ENCODE measurements at regions not wholly inside any gene's neighbourhood (a gene's known extent, or its start where the extent isn't known, plus 50 kb on each side); places are given as distances from the start of the nearest gene placed in this dataset.

DNA sequence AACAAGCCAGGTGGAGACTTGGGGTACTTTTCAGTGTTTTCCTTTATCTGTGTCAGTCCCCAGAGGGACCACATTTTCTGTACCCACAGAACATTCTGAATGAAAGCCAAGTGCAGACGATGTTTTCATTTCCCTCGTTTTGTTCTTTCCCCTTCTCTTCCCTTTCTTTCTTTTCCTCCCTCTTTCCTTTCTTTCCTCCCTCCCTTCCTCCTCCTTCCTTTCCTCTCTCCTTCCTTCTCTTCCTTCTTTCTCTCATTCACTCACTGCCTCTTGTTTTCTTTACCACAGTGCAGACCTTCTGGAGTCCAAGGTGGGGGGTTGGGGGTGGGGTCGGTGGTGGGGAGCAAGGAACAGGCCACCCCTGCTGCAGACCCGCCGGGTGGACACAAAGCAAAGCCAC is 141.4 kb upstream of the MKI67 start:
- H4K20me1 ChIP-seq (ENCODE audit: control insufficient read depth, insufficient read depth, low read depth, low read length): no peaks in the 10 kb centered on the region
- TF ChIP-seq, protein P1, sequence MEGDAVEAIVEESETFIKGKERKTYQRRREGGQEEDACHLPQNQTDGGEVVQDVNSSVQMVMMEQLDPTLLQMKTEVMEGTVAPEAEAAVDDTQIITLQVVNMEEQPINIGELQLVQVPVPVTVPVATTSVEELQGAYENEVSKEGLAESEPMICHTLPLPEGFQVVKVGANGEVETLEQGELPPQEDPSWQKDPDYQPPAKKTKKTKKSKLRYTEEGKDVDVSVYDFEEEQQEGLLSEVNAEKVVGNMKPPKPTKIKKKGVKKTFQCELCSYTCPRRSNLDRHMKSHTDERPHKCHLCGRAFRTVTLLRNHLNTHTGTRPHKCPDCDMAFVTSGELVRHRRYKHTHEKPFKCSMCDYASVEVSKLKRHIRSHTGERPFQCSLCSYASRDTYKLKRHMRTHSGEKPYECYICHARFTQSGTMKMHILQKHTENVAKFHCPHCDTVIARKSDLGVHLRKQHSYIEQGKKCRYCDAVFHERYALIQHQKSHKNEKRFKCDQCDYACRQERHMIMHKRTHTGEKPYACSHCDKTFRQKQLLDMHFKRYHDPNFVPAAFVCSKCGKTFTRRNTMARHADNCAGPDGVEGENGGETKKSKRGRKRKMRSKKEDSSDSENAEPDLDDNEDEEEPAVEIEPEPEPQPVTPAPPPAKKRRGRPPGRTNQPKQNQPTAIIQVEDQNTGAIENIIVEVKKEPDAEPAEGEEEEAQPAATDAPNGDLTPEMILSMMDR (IDR thresholded peaks at IDR 0.05; ENCODE audit: low read depth, low read length, poor library complexity, severe bottlenecking): no peak
- TF ChIP-seq EZH2phosphoT487 (IDR thresholded peaks at IDR 0.05; ENCODE audit: borderline replicate concordance, low read length): no peak
- H3K4me3 ChIP-seq (ENCODE audit: low read length): no peak overlapping the region
- no peaks in the 10 kb centered on the region for H3K4me1 ChIP-seq (ENCODE audit: control insufficient read depth, low read length)
- no peaks in the 10 kb centered on the region for H3K79me2 ChIP-seq (ENCODE audit: control insufficient read depth, low read length)
- no peaks in the 10 kb centered on the region for H3K9me3 ChIP-seq (ENCODE audit: control insufficient read depth, insufficient read depth, low read length)
- no peaks in the 10 kb centered on the region for H3K9me2 ChIP-seq (replicated peaks; ENCODE audit: control insufficient read depth, low read length)
- no peaks in the 10 kb centered on the region for H3K36me3 ChIP-seq (ENCODE audit: control insufficient read depth, low read length)
- no peaks in the 10 kb centered on the region for H3F3A ChIP-seq (ENCODE audit: control insufficient read depth, insufficient read depth)
- no peak overlapping the region for H3K27ac ChIP-seq (ENCODE audit: low read depth, low read length)
- H3K27me3 ChIP-seq (ENCODE audit: control insufficient read depth, low read length): no peaks in the 10 kb centered on the region
- H3K4me2 ChIP-seq (ENCODE audit: low read length): no peak overlapping the region

GRCh38 chr10:128268015-128268722 is 141.9 kb upstream of the MKI67 start:
- Histone ChIP-seq H3K9me2 (replicated peaks; ENCODE audit: control insufficient read depth, low read length) (no peaks in the 10 kb centered on the region), H3K4me2 (ENCODE audit: low read length) (no peak overlapping the region), H3K4me1 (ENCODE audit: control insufficient read depth, low read length) (no peaks in the 10 kb centered on the region), H4K20me1 (ENCODE audit: control insufficient read depth, insufficient read depth, low read depth, low read length) (no peaks in the 10 kb centered on the region), H3K9me3 (ENCODE audit: control insufficient read depth, insufficient read depth, low read length) (no peaks in the 10 kb centered on the region), H3F3A (ENCODE audit: control insufficient read depth, insufficient read depth) (no peaks in the 10 kb centered on the region), H3K4me3 (ENCODE audit: low read length) (no peak overlapping the region), H3K27ac (ENCODE audit: low read depth, low read length) (no peak overlapping the region), H3K36me3 (ENCODE audit: control insufficient read depth, low read length) (no peaks in the 10 kb centered on the region), H3K79me2 (ENCODE audit: control insufficient read depth, low read length) (no peaks in the 10 kb centered on the region), H3K27me3 (ENCODE audit: control insufficient read depth, low read length) (no peaks in the 10 kb centered on the region)
- TF ChIP-seq, protein P1 (IDR thresholded peaks at IDR 0.05; ENCODE audit: low read depth, low read length, poor library complexity, severe bottlenecking): peak; percentile 72
- no peak for TF ChIP-seq EZH2phosphoT487 (IDR thresholded peaks at IDR 0.05; ENCODE audit: borderline replicate concordance, low read length)

DNA sequence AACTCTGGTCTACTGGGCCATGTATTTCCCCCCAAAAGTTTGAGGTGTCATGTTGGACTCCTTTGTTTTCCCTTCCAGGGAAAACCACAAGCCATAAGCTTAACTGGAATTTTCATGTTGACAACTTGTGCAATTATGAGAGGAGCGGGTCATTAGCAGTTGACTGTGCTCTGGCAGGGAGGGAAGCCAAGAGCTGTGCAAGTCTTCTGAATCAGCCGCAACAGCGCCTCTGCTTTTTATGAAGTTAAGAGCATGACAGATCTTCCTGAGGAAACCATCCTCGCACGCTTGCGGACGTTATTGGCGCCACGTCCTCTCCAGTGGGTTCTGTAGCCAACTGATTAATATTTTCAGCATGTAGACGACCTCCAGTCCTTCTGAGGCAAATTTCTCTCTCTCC is 148.7 kb upstream of the MKI67 start:
- H3K27ac ChIP-seq (ENCODE audit: low read depth, low read length): no peak overlapping the region
- no peaks in the 10 kb centered on the region for H3K9me2 ChIP-seq (replicated peaks; ENCODE audit: control insufficient read depth, low read length)
- TF ChIP-seq, protein P1 (IDR thresholded peaks at IDR 0.05; ENCODE audit: low read depth, low read length, poor library complexity, severe bottlenecking): no peak
- no peaks in the 10 kb centered on the region for H3K4me1 ChIP-seq (ENCODE audit: control insufficient read depth, low read length)
- H3K36me3 ChIP-seq (ENCODE audit: control insufficient read depth, low read length): no peaks in the 10 kb centered on the region
- H3K79me2 ChIP-seq (ENCODE audit: control insufficient read depth, low read length): no peaks in the 10 kb centered on the region
- H3K9me3 ChIP-seq (ENCODE audit: control insufficient read depth, insufficient read depth, low read length): no peaks in the 10 kb centered on the region
- peaks cover 17% of the 10 kb centered on the region; the same call in 1 of the 2 replicates for H3K27me3 ChIP-seq (ENCODE audit: control insufficient read depth, low read length)
- no peak overlapping the region for H3K4me3 ChIP-seq (ENCODE audit: low read length)
- no peaks in the 10 kb centered on the region for H4K20me1 ChIP-seq (ENCODE audit: control insufficient read depth, insufficient read depth, low read depth, low read length)
- H3K4me2 ChIP-seq (ENCODE audit: low read length): no peak overlapping the region
- no peaks in the 10 kb centered on the region for H3F3A ChIP-seq (ENCODE audit: control insufficient read depth, insufficient read depth)

Measured in DOHH2 (cell line).